ENCODE measurements at regions not wholly inside any gene's neighbourhood (a gene's known extent, or its start where the extent isn't known, plus 50 kb on each side); places are given as distances from the start of the nearest gene placed in this dataset.

- TF ChIP-seq POLR2A (IDR thresholded peaks at IDR 0.05; ENCODE audit: low read length) (no peak), GATA1 (IDR thresholded peaks at IDR 0.05; ENCODE audit: low read depth, low read length) (no peak)
These were observed 136.5 kb downstream of the MAP3K7 start for GRCh38 chr6:90450268-90450953.

Data from erythroblast (primary cell).